ENCODE measurements at regions not wholly inside any gene's neighbourhood (a gene's known extent, or its start where the extent isn't known, plus 50 kb on each side); places are given as distances from the start of the nearest gene placed in this dataset.

DNA sequence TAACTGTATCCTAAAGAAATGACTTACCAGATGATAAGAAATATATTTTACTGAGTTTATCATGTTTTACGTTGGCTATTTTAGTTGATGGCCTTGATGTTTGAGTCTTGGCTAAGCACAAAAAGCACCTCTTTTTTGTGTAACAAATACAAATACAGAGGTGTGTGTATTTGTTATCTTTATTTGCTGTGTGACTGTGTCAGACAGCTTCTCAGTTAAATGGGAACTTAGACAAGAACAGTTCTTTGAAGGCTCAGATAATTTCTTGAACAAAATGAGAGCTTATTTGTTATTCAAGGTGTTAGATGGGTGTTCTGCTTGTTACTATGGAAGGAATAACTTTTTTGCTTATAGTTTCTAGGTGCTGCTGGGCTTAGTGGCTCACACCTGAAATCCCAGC lies 95.4 kb downstream of the RPS12 start:
- Mint-ChIP-seq H3K27me3 (ENCODE audit: low read depth) (no peaks in the 10 kb centered on the region), H3K27ac (no peak overlapping the region), H3K9me3 (no peaks in the 10 kb centered on the region), H3K36me3 (ENCODE audit: low read depth) (no peaks in the 10 kb centered on the region), H3K4me1 (peaks cover 13% of the 10 kb centered on the region), H3K4me3 (no peak overlapping the region)
- TF ChIP-seq, protein P1, sequence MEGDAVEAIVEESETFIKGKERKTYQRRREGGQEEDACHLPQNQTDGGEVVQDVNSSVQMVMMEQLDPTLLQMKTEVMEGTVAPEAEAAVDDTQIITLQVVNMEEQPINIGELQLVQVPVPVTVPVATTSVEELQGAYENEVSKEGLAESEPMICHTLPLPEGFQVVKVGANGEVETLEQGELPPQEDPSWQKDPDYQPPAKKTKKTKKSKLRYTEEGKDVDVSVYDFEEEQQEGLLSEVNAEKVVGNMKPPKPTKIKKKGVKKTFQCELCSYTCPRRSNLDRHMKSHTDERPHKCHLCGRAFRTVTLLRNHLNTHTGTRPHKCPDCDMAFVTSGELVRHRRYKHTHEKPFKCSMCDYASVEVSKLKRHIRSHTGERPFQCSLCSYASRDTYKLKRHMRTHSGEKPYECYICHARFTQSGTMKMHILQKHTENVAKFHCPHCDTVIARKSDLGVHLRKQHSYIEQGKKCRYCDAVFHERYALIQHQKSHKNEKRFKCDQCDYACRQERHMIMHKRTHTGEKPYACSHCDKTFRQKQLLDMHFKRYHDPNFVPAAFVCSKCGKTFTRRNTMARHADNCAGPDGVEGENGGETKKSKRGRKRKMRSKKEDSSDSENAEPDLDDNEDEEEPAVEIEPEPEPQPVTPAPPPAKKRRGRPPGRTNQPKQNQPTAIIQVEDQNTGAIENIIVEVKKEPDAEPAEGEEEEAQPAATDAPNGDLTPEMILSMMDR (IDR thresholded peaks at IDR 0.05; ENCODE audit: unreplicated experiment in 3 of 3), result no peak

DNA sequence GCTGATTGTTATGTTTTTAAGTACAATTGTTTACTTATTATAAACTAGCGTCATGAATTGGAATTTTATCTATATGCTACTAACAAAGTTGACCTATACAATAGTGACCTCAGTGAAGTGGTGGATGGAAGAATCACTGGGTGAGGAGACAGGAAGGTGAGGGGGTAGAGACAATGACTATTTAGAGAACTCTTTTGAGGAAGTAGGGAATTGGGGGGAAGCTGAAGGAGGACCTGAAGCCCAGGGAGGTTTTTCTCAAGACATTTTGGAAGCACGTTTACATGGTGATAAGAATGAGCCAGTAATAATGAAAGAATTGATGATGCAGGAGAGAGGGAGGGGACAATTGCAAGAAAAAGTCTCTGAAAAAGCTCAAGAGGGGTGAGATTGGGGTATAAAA lies 96.4 kb downstream of the RPS12 start:
- TF ChIP-seq, protein P1 (IDR thresholded peaks at IDR 0.05; ENCODE audit: unreplicated experiment in 3 of 3), result no peak
- Mint-ChIP-seq H3K27me3 (ENCODE audit: low read depth) (no peaks in the 10 kb centered on the region), H3K4me1 (peaks cover 13% of the 10 kb centered on the region), H3K27ac (peak overlapping the region in 1 of 3 experiments; percentile 15), H3K9me3 (no peaks in the 10 kb centered on the region), H3K4me3 (no peak overlapping the region), H3K36me3 (ENCODE audit: low read depth) (no peaks in the 10 kb centered on the region)

DNA sequence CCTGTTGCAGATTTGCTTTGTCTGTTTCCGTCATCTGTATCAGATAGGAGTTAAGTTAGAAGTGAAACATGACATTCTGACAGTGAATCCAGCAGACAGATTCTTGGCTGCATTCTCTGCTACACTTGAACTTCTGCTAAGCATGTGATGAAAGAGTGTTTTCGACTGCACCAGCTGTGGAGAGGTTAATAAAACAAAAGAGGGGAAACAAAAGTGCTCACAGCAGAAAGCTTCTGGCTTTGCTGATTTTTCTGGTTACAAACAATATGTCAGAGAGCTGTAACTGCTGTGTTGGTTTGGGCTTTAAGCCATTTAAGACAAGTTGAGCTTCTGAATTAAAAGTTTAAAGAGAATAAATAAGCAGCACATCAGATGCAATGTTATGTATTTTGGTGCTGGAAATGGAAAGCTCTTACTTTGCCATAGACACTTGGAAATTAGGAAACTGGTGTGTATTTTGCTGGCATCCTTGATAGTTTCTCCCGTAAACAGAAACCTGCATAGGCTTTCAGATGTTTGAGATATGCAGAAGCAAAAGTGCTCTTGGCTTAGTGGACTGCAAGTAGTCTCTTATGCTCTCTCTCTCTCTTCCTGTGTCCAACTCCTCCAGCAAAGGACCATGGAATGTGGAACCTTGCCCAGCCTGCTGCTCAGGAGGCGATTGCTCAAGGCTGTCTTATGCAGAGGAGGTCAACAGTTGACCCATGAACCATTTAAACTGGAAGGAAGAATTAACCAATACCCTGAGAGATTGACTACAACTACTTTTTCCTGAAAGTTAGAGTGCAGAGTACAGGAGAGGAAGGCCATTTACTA lies 104.9 kb downstream of the RPS12 start:
- Mint-ChIP-seq H3K4me3 (peak overlapping the region; percentile 0 to 67 (median 4)), H3K27ac (peak overlapping the region; percentile 86 to 95 (median 88)), H3K4me1 (peaks cover 33% of the 10 kb centered on the region), H3K9me3 (no peaks in the 10 kb centered on the region), H3K27me3 (ENCODE audit: low read depth) (peaks cover 3% of the 10 kb centered on the region), H3K36me3 (ENCODE audit: low read depth) (no peaks in the 10 kb centered on the region)
- TF ChIP-seq, protein P1 (IDR thresholded peaks at IDR 0.05; ENCODE audit: unreplicated experiment in 3 of 3), result no peak

DNA sequence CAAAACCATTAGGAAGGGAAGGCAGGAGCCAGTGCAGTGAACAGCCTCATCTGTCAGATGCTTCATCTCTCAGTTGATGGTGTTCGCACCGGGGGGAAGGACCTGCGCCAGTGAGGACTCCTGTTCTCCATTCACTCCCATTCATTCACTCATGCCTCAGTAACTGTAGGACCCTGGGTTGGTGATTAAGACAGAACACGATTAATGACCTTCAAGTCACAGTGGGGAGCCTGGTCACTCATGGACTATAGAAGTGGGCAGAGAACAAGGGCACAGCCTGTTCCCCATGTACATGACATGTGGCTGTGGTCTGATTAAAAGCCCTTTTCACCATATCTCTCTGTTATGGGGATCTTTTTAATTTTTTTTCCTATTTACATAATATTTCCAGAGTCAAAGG lies 113.3 kb downstream of the RPS12 start:
- Mint-ChIP-seq H3K4me1 (peaks cover 35% of the 10 kb centered on the region), H3K27ac (peak overlapping the region in 1 of 3 experiments; percentile 63), H3K36me3 (ENCODE audit: low read depth) (no peaks in the 10 kb centered on the region), H3K4me3 (no peak overlapping the region), H3K27me3 (ENCODE audit: low read depth) (no peaks in the 10 kb centered on the region), H3K9me3 (no peaks in the 10 kb centered on the region)
- TF ChIP-seq, protein P1 (IDR thresholded peaks at IDR 0.05; ENCODE audit: unreplicated experiment in 3 of 3), result no peak

DNA sequence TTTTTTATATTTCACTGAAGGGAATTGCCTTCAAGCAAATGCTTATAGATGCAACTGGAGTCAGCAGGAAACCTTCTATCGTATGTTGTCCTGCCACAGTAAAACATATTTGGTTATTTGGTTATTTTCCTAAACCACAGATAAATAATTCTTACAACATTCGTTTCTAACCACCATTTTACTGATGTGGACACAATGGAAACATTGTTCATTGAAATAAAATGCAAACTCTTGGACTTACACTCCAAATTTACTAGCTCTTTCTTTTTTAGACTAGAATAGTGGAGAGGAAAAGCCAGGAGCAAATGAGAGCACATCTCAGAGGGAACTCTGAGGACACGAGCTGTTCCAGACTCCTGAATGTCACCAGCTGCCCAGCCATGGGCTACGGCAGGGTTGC lies 114.8 kb downstream of the RPS12 start:
- TF ChIP-seq, protein P1 (IDR thresholded peaks at IDR 0.05; ENCODE audit: unreplicated experiment in 3 of 3), result no peak
- no peak overlapping the region for H3K4me3 Mint-ChIP-seq
- no peaks in the 10 kb centered on the region for H3K36me3 Mint-ChIP-seq (ENCODE audit: low read depth)
- H3K9me3 Mint-ChIP-seq, result no peaks in the 10 kb centered on the region
- no peaks in the 10 kb centered on the region for H3K27me3 Mint-ChIP-seq (ENCODE audit: low read depth)
- peaks cover 48% of the 10 kb centered on the region for H3K4me1 Mint-ChIP-seq
- H3K27ac Mint-ChIP-seq, result no peak overlapping the region

DNA sequence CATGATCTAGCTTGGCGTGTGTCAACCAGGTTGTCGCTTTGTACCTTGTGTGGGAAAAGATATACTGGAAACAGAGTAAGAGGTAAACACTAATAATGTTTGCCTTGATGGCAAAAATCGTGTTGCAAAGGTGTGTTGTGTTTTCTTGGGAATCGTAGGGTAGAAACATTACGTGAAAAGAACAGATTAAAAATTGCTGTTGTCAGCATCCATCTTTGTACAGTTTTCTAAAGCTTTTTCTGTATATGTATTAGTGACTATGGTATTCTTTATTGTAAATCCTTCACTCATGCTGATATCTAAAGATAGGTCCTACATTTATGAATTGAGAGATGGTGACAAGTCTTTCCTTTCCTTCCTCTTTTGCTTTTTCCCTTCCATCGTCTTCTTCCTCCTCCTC lies 116.9 kb downstream of the RPS12 start:
- TF ChIP-seq, protein P1 (IDR thresholded peaks at IDR 0.05; ENCODE audit: unreplicated experiment in 3 of 3), result no peak
- Mint-ChIP-seq H3K4me1 (peaks cover 49% of the 10 kb centered on the region), H3K27ac (peak overlapping the region; percentile 59 to 97 (median 85)), H3K9me3 (no peaks in the 10 kb centered on the region), H3K36me3 (ENCODE audit: low read depth) (no peaks in the 10 kb centered on the region), H3K27me3 (ENCODE audit: low read depth) (no peaks in the 10 kb centered on the region), H3K4me3 (no peak overlapping the region)
